HG02970 (cell line): ENCODE measurements at regions not wholly inside any gene's neighbourhood (a gene's known extent, or its start where the extent isn't known, plus 50 kb on each side); places are given as distances from the start of the nearest gene placed in this dataset.

ENCODE experiments used
- ATAC-seq: cut with Tn5 transposase; IDR thresholded peaks from one replicate; pipeline ENCODE4 v1.9.1; 2021; ENCODE audit warnings: mild to moderate bottlenecking, moderate library complexity, moderate number of reproducible peaks; ENCODE audit not compliant: unreplicated experiment, low FRiP score

DNA sequence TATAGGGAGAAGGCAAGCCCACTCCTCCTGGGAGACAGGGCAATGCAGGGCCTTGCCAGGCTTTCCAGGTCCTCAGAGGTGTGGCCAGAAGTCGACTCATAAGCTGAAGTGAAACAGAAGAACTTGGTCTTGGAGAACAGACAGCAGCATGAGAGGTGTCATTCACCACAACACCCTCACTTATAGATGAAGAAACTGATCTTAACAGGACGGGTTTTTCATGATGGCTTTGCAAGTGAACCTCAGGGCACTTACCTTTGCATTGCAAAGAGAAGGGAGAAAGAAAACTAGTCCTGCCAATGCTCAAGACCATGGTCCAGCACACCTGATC lies 198.8 kb downstream of the CYRIA start:
- no peak for ATAC-seq

DNA sequence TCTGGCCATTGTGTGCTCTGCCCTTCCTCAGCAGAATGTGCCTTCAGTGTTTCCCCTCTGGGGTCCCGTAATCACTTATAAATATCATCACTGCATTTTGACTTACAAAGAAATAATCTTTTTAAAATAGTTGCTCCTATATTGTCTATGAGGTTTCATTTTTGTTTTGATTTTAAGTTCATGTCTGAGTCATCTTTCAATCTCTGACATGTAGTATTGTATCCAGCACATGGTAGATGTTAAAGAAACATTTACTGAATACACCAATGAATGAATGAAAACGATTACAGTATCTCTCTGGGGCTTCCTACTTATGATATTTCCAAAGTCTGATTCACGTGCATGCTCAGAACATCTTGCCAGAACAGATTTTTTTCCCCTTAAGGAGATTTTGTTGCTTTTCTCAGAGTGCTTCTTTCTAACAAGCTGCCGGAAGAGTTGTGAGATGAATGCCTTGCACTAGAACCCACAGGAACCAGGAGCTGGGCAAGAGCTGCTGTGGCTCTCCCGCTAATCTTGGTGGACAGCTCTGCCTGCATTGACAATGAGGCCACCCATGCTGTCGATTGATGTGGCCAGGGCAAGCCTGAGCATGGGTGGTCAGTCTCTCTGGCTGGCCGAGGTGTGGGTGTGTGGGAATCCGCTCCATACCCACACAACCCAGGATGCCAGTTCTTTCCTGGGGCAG lies 199.4 kb downstream of the CYRIA start:
- no peak for ATAC-seq

DNA sequence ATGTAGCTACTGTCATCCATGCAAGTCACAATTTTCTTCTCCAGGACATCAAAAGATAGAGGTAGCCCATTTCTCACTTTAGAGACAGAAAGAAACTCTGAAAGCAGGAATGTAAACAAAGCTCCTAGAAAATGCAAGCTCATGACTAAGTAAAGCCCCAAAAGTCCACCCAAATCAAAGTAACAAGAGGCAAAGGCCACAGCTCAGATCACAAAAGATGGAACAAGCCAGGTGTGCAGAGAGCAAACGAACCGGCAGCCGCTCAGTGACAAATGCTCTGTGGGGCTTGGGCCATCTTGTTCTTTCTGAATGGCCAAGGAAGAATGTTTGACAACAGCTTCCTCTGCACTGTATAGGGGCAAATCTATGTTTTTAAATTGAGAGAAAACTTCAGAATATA lies 201.0 kb downstream of the CYRIA start:
- no peak for ATAC-seq

DNA sequence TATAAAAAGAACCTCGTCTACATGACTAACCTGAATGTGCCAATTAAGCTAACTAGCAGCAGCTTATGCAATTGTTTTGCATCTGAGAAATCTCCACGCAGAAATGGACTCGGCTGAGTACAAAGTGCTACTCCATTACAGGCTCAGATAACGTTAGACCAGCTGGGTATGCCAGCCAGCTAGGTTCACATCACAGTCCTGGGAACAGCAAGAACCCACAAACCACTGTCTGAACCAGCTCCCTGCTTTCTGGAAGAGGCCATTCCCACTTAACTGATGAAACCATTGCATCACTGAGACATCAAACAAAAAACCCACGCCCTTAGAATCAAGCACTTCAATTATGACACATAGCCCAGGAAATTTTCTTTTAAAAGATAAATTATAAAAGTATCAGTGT lies 202.7 kb downstream of the CYRIA start:
- ATAC-seq, result no peak

DNA sequence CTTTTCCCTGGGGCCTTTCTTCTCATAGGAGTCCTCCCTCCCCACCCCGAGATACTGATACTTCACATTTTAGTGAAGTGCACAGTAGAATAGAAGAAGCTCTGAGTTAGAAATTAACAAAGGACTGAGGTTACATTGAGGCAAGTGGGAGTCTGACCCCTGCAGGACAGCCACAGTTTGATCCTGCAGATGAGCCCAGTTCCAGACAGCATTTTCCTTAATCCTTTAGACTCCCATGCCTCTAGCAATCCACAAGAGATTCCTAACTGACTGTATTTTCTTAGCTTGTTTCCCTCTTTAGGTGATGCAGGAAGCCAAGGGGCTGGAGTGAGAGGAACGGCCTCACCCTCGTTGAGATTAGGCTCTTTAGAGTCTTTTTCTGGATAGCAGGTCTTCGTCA lies 204.0 kb downstream of the CYRIA start:
- no peak for ATAC-seq

DNA sequence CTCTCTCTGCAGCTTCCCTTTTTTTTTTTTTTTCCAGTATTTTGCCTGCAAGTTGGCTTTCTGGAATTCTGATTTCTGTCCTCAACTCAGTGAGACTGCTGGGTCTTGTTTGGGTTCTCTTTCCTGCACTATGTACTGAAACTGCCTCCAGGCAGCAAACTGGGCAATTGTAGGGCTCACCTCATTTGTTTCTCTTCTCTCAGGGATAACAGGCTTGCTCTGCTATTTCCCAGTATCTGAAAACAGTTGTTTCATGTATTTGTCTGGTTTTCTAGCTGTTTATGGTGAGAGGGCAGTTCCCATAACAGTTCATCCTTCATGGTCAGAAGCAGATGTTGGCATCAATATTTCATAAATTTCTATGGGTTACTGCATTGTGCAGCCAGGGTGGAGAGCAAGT lies 206.0 kb downstream of the CYRIA start:
- no peak for ATAC-seq

DNA sequence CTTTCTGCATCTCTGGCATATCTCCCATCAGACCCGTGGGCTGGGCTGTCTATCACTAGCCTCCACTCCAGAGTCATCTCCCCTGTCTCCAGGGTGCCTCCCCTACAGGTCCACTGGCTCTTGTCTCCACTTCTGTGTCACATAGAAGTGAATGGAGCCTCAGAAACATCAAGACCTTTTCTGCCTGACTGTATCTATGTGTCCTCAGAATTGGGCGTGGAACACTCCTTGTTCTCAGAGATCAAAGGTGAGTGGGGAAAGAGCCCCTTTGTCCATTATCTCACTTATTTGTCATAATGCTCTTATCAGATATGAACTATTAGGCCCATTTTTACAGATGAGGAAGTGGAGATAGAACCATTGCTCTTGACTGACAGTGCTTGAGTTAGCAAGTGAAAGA lies 211.0 kb downstream of the CYRIA start:
- ATAC-seq, result no peak

DNA sequence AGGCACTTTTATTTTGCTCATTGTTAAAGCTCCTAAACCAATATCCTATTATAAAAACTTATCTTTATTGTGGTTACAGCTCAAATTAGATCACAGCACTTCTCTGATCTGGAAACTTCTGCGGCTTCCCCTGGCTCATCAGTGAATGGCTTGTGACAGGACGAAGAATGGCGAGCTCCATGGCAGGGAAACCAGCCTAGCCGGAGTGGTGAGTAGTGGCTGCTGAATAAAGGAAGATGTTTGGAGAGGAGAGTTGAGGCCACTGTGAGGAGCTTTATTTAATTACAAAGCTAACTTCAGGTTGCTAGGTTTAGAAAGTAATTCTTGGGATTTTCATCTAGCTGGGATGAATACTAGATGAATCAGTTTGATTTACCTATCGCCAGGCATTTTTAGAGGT lies 213.5 kb downstream of the CYRIA start:
- ATAC-seq, result no peak

DNA sequence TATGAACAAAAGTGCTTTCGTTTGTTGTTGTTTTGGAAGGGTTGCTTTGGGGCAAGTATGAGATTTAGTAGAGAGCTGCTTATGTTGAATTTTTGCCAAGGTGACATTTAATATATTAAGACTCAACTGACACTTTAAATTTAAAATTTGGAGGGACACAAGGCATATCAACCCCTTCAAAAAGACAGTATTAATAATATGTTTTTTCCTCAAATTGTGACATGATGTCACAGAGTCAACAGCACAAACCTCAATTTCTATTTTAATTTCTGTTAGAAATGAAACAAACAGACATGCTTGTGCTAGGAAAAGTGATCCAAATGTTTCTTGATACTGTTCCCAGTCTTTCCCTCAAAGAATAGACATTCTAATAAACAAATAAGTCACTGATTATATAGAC lies 218.9 kb downstream of the CYRIA start:
- ATAC-seq, result no peak

DNA sequence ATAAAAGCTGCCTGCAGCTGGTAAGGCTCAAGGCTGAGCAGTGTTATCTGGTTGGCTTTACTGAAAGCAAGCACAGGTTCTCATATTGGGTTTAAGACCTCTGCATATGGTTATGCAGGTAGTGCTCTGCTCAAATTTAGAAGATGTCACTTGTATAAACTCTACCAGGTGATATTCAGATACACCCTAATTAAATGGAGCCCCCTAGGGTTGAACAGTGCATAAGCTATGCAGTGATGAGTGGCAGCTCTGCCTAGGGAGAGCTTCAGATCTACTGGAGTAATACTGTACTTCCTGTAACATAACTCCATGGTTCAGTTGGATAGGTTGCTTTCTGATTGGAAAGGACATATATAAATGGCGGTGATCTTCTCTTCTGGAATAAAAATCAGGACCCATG lies 222.7 kb downstream of the CYRIA start:
- ATAC-seq, result no peak

DNA sequence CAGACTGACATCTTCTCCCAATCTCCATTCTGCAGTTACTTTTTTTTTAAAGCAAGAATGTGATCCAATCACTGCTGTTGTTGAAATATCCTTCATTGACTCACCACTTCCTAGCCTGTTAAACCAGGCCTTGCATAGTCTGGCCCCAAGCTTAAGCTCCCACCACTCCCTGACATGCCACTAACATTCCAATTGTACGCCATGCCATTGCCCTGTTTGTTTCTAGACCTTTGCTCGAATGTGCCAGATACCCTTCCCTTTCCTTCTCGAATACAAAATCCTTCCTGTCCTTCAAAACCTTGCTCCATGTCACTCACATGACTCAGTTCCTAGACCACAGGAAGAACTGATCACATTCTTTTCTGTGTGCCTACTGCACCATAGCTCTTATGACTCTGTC lies 224.2 kb downstream of the CYRIA start:
- ATAC-seq, result no peak

DNA sequence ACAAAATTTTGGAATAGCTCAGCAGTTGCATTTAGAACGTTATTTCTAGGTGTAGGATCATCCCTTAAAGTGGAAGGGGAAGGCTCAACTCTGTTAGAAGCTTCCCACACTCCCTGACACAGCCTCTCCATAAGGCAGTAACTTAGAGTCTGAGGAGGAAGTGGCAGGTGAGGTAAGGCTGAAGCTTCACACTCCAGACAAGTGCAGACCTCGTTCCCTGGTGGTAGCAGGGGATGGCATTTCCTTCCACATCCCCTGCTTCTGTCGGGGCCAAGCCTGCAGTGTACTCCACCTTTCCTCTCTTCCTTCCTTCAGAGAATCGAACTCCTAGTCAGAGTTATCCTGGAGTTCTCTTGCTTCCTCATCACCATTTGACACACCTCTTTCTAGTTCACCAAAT lies 224.7 kb downstream of the CYRIA start:
- no peak for ATAC-seq

DNA sequence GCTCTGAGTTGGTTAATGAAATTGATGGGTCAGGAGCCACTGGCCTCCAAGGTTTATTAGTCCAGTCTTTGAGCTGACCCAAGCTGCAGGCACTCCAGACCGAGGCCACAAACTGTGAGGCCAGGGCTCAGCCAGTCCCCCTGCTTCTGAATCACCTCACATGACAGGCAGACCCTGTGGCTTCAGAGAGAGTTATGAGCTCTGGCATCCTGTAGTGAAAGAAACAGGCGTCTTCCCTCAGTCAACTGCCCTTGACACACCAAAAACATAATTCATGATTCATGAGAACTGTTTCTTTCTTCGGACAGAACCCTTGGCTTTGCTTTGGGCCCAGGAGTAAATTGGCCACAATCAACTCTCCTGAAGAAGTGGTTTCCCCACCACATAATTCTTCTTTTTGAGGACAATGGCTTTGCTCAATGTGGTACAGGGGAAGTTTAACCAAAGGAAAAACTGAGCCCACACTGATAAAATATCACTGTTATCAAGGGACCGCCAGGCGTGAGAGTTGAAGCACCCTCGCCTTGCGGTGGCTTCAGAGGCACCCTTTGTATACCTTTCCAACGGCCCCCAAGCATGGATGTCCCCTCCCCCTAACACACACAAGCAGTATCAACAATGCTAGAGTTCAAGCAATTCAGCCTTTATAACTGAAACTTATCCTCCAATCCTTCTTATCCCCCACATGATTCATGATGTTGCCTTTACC lies 226.9 kb downstream of the CYRIA start:
- no peak for ATAC-seq

DNA sequence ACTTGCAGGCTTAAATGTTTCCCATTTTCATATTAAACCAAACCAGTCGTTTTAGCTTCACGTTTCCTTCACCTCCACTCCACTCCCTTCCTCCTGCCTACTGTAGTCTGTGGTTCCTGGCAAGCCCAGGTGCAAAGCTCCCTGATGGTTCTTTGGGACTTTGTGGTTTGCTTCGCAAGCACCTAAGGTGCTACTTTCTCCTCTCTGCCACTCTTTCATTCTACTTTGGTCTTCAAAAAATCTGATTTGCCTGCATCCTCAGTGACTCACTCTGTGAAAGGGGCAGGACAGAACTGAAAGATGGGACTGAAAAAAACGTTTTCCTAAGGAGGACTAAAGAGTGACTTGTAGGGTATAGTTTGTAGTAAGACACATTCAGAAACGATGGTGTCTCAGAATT lies 228.4 kb downstream of the CYRIA start:
- no peak for ATAC-seq

DNA sequence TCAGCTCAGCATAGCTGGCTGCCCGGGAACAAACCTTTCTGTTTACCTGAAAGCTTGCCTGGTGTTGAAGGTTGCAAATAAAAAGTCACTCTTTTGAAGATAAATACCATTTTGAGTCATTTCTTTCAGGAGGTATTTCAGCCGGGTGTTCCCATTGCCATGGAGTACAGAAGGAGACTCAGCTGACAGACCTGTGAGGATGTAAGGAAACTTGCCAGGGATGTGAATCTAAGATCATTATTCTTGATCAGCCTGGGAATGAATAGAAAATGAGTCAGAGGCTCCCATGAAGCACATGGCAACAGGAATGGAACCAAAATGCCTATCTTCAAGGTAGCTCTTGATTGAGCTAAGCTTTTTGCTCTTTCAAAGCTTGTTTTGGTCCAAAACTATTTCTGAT lies 231.2 kb downstream of the CYRIA start:
- ATAC-seq, result no peak

DNA sequence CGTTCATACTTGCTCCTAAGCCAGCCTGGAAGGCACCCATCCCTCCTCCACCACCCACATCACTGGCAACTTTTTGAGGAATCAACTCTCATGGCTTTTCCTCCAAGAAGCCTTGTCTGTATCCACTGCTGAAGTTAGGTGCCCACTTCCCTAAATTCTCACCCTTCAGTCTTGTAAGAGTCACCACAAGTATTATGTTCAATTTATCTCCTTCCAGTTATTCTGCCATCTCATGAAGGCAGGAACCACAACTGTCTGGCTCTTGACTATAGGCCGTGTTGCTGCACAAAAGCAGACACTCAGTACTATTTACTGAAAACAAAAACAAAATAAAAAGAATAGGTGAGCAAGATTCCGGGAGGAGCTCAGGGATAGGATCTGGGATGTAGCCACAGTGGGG lies 234.8 kb downstream of the CYRIA start:
- ATAC-seq, result no peak

DNA sequence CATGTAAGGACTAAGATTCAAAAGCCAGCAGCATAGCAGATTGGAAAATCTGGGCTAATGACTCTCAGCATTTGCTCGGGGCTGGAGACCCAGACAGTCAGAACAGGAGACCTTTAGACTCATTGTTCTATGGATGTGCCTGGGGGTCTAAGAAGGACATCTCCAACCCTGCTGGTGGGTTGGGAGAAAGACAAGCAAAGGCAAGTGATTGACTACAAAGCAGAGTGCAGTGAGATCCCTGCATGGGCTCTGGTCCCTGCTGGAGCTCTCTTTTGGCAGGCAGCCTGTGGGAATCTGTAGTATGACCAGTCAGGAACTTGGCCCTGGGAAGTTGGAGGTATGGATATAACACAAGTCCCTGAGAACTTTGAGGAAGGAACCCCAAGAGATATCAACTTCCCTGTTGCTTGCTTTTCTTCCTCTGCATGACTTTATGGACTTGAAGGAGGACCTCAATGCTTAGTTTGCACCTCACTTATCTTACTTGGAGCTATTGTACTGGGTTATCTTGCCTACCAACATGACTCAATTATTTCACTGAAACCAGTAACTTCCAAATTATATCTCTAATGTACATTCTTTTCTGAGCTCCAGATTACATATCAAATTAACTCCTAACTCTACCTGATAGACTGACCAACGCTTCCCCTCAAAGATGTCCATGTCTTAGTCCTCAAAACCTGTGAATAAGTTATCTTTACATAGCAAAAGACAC lies 236.0 kb downstream of the CYRIA start:
- ATAC-seq, result no peak

DNA sequence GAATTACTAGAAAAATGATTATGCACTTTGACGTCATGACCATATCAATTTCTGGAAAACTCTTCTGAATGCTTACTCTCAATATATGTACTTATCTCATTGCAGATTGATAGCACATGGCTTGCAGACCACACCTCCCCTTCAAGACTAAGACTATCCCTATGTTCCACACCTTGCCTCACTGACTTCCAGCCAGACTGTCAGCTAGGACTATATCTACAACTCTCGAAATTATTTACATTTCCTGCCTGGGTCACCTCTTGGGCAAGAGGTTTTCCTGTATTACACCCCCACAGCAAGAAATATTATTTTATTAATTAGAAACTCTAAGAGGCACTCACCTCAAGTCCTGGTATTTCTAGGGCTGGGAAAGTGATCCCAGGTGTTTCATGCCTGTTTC lies 236.6 kb downstream of the CYRIA start:
- no peak for ATAC-seq

DNA sequence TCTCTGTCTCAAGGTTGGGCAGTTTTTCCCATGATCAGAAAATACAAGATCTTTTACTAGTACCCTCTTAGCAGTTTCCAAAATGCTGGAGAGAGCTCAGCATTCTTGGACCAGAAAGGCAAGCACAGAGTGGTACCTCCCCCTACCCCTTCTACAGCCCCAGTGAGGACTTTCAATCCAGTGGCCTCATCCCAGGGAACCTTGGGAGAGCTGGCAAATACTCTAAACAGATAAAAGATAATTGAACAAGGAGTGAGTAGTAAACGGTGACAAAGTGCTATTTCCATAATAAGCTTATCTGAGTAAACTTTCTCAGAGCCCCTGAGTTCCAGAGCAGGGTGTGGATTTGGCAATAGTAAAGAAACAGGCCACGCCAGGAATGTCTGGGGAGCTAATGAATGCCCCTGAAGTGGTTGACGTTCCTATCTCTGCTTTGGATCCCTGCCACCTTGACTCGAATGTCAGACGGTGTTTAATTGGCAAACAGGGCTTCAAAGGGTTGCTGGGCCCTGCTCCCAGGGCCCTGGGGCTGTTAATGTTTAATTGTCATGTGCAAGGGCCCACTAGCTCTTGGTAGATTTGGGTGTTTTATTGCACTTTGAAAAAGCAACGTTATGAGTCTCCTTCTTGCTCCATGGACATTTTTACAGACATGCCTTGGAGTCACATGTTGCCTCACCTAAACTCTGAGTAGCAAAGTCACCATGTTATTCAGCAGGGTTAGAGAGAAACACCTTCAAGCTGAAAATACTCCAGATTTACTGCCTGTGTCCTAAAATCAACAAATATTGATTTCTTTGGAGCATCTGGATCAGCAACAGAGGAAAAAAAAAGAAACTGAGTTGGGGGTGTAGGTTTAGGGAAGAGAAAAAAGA lies 239.9 kb downstream of the CYRIA start:
- no peak for ATAC-seq

DNA sequence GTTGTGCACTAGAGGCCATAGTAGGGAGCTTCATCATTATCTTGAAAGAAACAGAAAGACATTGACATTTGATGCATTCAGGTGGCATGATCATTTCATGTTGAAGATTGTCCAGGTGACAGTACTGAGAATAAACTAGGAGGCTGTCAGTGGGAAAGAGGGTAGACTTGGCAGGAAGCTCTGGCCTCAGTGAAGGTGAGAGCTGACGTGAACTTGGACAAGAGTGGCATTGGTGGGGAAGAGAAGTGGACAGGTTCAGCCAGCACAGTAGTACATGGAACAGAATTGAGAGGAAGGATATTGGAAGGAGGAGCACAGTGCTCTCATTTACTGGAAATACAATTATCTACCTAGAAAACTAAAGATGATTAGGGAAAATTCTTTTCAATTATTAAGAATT lies 245.2 kb downstream of the CYRIA start:
- no peak for ATAC-seq

DNA sequence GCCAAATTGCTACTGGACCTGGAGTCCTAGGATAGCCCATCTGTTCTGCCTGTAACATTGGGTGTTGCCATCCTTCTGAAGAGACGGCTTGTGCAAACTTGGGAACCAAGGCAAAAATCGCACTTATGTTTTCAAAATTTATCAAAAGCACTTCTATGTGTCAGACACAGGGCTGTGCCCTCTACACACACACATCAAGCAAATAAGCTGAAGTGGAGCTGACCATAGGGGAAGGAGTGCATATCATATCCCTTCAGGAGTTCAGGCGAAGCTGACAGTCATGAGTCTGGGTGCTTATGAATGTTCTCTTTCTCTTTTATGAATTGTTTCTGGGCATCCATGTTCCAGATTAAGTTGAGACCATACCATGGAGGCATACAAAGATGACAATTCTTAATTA lies 247.9 kb downstream of the CYRIA start:
- no peak for ATAC-seq
